ENCODE measurements at regions not wholly inside any gene's neighbourhood (a gene's known extent, or its start where the extent isn't known, plus 50 kb on each side); places are given as distances from the start of the nearest gene placed in this dataset.

DNA sequence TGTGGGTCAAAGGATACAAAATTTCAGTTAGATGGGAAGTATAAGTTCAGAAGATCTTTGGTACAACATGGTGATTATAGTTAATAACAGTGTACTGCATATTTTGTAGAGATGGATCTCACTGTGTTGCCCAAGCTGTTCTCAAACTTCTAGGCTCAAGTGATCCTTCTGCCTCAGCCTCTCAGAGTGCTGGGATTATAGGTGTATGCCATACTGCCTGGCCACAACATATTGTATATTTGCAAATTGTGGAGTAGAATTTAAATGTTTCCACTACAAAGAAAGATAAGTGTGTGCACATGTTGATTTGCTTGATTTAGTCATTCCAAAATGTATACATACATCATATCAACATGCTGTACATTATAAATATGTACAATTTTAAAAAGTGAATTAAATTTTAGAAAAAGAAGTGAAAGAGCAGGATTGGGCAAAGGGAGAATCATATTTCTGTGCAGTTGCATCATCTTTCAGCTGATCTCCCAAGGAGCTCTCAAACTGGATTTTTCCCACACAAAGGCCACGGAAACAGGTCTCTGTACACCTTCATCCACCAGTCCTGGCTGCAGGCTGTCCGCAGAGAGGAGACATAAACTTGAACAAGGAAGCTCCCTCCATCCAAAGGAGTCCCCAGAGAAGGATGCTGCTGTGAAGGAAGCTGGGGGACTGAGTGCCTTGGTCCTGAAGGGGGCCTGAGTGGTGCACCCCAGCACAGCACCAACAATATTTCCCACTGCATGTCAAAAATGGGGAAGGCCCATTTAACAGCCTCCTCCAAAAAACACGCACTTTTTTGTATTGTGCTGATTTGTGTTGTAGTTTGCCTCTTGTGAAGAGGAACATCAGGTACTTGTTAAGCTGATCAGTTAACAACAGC lies 217.1 kb upstream of the GHITM start:
- TF ChIP-seq, protein P1, sequence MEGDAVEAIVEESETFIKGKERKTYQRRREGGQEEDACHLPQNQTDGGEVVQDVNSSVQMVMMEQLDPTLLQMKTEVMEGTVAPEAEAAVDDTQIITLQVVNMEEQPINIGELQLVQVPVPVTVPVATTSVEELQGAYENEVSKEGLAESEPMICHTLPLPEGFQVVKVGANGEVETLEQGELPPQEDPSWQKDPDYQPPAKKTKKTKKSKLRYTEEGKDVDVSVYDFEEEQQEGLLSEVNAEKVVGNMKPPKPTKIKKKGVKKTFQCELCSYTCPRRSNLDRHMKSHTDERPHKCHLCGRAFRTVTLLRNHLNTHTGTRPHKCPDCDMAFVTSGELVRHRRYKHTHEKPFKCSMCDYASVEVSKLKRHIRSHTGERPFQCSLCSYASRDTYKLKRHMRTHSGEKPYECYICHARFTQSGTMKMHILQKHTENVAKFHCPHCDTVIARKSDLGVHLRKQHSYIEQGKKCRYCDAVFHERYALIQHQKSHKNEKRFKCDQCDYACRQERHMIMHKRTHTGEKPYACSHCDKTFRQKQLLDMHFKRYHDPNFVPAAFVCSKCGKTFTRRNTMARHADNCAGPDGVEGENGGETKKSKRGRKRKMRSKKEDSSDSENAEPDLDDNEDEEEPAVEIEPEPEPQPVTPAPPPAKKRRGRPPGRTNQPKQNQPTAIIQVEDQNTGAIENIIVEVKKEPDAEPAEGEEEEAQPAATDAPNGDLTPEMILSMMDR (IDR thresholded peaks at IDR 0.05) = no peak
- TF ChIP-seq POLR2A (IDR thresholded peaks at IDR 0.05; ENCODE audit: low read depth) (no peak), EP300 (IDR thresholded peaks at IDR 0.05) (no peak), POLR2AphosphoS5 (IDR thresholded peaks at IDR 0.05) (no peak)
